Prostate gland (tissue), 2 donors: ENCODE measurements at regions not wholly inside any gene's neighbourhood (a gene's known extent, or its start where the extent isn't known, plus 50 kb on each side); places are given as distances from the start of the nearest gene placed in this dataset.
"Not testable (repeated sequence)": the region's sequence is repeated elsewhere in the genome, so short reads cannot be mapped to it uniquely, and the experiment has no call there.

Experiments used
- DNase-seq: peaks from one replicate; pipeline ENCODE4 v3.0.0-alpha.2; 2019; ENCODE audit warnings: low spot score
- H3K27ac ChIP-seq, 2 donors: fragments of 200-600 bp; sonication (generic); 2 replicates each; pipeline ENCODE4 v1.5.1; 2017 to 2019
- H3K27me3 ChIP-seq: fragments of 200-600 bp; sonication (generic); replicated peaks from 2 replicates; pipeline ENCODE4 v1.5.1; 2019; ENCODE audit not compliant: insufficient read depth
- H3K36me3 ChIP-seq, 2 donors: fragments of 200-600 bp; sonication (generic); 1 replicate in 1 of 2; 2 replicates in 1 of 2; pipeline versions ENCODE4 v1.5.1 to v1.8.1; 2017 to 2019
- H3K4me1 ChIP-seq: fragments of 200-600 bp; sonication (generic); replicated peaks from 2 replicates; pipeline ENCODE4 v1.5.1; 2019
- H3K4me3 ChIP-seq, 2 donors: fragments of 200-600 bp; sonication (generic); 2 replicates each; pipeline ENCODE4 v1.5.1; 2017 to 2019
- H3K9me3 ChIP-seq: fragments of 200-600 bp; sonication (generic); 2 replicates; pipeline ENCODE4 v1.5.1; 2017
- POLR2A ChIP-seq: fragments of 450-650 bp; IDR thresholded peaks from one replicate; pipeline ENCODE4 v1.6.1; 2016; ENCODE audit warnings: antibody characterized with exemption, mild to moderate bottlenecking
- POLR2AphosphoS5 ChIP-seq: sonication (generic); formaldehyde crosslinking; IDR thresholded peaks from one replicate; pipeline ENCODE4 v1.6.1; 2017; ENCODE audit warnings: antibody characterized with exemption
- WGBS: methylation state at CpG from one replicate; pipeline ENCODE4 v1.1.5; 2018; 5-methylcytosine and 5-hydroxymethylcytosine counted together
- intact Hi-C: fragments of 100-400 bp; cut with DNase I; formaldehyde crosslinking; loops from one replicate; pipeline ENCODE4 v1.14.2; 2022
- TF ChIP-seq, protein P1 (sequence below), 4 experiments: fragments of 200-600 bp in 2 of 4; fragments of 450-650 bp in 2 of 4; sonication (generic) in 2 of 4; IDR thresholded peaks; 1 replicate in 3 of 4; 2 replicates in 1 of 4; pipeline ENCODE4 v1.5.1; 2016 to 2019; ENCODE audit warnings: antibody characterized with exemption in 4 of 4, mild to moderate bottlenecking in 2 of 4, moderate library complexity in 2 of 4

DNA sequence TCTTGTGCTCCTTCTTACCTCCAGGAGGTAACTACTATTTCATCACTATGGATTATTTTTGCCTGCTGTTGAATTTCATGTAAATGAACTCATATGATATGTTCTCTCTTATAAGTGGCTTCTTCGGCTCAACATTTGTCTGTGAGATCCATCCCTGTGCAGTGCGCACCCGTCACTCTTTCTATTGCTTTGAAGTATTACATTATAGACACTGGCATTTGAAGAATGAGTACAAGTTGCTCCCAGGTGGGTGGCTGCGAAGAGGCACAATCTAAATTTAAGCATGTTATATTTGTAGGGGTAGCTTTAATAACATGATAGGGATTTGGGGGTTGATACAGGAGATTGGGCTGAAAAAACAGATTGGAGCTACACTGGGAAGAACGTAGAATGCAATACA, 809.7 kb downstream of the CCSER2 start:
- intact Hi-C loops = no loop called here
- TF ChIP-seq POLR2AphosphoS5 (no peak), POLR2A (no peak)
- TF ChIP-seq, protein P1, sequence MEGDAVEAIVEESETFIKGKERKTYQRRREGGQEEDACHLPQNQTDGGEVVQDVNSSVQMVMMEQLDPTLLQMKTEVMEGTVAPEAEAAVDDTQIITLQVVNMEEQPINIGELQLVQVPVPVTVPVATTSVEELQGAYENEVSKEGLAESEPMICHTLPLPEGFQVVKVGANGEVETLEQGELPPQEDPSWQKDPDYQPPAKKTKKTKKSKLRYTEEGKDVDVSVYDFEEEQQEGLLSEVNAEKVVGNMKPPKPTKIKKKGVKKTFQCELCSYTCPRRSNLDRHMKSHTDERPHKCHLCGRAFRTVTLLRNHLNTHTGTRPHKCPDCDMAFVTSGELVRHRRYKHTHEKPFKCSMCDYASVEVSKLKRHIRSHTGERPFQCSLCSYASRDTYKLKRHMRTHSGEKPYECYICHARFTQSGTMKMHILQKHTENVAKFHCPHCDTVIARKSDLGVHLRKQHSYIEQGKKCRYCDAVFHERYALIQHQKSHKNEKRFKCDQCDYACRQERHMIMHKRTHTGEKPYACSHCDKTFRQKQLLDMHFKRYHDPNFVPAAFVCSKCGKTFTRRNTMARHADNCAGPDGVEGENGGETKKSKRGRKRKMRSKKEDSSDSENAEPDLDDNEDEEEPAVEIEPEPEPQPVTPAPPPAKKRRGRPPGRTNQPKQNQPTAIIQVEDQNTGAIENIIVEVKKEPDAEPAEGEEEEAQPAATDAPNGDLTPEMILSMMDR (IDR thresholded peaks at IDR 0.05) = no peak
- WGBS = 92% methylated on average over 5 of the region's 5 CpGs
- no peaks in the 10 kb centered on the region for H3K4me1 ChIP-seq
- no peak for DNase-seq
- H3K27me3 ChIP-seq = no peaks in the 10 kb centered on the region
- H3K27ac ChIP-seq = no peak overlapping the region
- no peak overlapping the region for H3K4me3 ChIP-seq
- H3K36me3 ChIP-seq = no peaks in the 10 kb centered on the region
- no peaks in the 10 kb centered on the region for H3K9me3 ChIP-seq

DNA sequence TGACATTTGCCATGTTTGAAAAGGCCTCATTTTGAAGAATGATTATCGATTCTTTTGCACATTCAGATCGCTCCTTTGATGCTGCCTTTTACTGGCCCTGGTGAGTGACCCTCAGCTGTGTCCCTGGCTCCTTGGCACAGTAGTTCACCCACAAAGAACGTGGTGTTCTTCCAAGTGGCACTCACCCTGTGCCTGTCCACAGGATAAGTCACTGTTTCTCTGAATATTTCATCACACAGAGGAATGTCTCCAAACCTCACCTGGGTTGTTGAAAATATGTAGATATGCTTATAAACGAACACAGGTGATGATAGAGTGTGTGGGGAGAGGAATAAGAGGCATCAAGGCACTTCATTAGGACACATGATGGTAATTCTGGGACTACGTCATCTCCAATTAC, 810.7 kb downstream of the CCSER2 start:
- Histone ChIP-seq H3K27ac (no peak overlapping the region), H3K27me3 (no peaks in the 10 kb centered on the region), H3K36me3 (no peaks in the 10 kb centered on the region), H3K9me3 (no peaks in the 10 kb centered on the region), H3K4me1 (no peaks in the 10 kb centered on the region), H3K4me3 (no peak overlapping the region)
- intact Hi-C loops = no loop called here
- no peak for DNase-seq
- whole genome bisulfite sequencing = 80% methylated on average over 5 of the region's 5 CpGs
- TF ChIP-seq POLR2AphosphoS5 (no peak), POLR2A (no peak)
- TF ChIP-seq, protein P1 (IDR thresholded peaks at IDR 0.05) = no peak

DNA sequence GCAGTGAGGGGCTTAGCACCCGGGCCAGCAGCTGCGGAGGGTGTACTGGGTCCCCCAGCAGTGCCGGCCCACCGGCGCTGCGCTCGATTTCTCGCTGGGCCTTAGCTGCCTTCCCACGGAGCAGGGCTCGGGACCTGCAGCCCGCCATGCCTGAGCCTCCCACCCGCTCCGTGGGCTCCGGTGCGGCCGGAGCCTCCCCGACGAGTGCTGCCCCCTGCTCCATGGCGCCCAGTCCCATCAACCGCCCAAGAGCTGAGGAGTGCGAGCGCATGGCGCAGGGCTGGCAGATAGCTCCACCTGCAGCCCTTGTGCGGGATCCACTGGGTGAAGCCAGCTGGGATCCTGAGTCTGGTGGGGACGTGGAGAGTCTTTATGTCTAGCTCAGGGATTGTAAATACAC, 813.1 kb downstream of the CCSER2 start:
- H3K9me3 ChIP-seq, H3K4me3 ChIP-seq, H3K27ac ChIP-seq, DNase-seq, H3K36me3 ChIP-seq, H3K27me3 ChIP-seq, H3K4me1 ChIP-seq, intact Hi-C loops: not testable (repeated sequence)
- 95% methylated on average over 24 of the region's 25 CpGs for WGBS

DNA sequence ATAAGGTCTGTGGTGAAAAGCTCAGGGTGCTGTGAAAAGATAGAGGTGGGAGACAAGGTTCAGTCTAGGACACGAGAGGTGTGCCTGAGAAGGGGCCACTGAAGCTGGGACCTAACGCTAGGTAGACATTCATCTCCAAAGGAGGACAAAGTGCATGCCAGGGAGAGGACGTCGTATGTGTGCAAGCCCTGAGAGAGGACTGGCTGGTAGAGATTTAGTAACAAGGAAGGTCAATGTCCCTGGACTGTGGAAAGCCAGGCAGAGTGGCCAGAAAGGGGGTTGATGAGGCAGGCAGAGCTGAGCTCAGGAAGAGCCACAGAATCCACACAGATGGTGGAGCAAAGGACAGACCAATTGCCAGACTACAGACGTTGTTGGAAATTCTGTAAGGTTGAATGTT, 817.6 kb downstream of the CCSER2 start:
- TF ChIP-seq POLR2AphosphoS5 (no peak), POLR2A (no peak)
- TF ChIP-seq, protein P1 (IDR thresholded peaks at IDR 0.05) = no peak
- DNase-seq = no peak
- no peak overlapping the region for H3K4me3 ChIP-seq
- intact Hi-C loops = no loop called here
- H3K36me3 ChIP-seq = no peaks in the 10 kb centered on the region
- WGBS = 80% methylated on average over 5 of the region's 5 CpGs
- H3K4me1 ChIP-seq = peaks cover 3% of the 10 kb centered on the region
- no peaks in the 10 kb centered on the region for H3K9me3 ChIP-seq
- no peak overlapping the region for H3K27ac ChIP-seq
- H3K27me3 ChIP-seq = no peaks in the 10 kb centered on the region

DNA sequence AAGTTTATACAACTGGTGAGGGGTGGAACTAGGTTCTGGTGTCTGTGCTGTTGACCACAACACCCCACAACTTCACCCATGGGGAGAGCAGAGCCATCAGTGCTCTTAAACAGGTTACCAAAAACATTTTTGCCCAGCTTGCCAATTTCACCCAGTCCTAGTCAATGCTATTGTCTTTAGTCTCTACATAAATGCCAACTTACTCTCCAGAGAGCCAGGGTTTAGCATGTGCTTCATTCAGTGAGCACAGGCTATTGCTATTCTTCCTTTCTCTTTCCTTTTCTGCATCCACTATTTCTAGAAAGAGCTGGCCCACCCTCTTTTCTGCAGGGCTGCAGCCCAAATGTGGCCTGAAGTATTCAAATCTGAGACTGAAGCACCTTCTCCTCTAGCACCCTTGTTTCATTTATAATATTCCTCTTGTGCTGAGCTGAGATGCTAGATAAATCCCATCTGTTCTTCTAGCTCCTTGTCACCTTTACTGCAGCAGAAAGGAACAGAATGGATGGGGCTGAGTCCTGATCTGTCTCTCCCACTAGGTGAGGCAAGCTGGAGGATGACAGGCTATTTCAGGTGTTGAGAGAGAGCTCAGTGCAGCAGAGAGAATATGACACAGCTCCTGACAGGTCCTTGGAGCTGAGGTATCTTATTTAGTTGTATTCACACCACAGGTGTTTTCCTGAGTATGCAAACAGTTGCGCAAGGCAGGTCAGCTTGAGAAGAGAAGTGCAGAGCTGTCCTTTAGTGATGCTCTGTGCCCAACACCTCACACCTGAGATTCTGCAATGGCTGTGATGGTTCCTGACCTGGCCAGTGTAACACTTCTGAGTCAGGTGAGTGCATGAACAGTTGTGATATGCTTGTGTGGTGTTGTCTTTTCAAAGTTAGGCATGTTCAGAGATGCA, 819.2 kb downstream of the CCSER2 start:
- intact Hi-C loops = no loop called here
- no peak for DNase-seq
- Histone ChIP-seq H3K4me1 (peaks cover 3% of the 10 kb centered on the region), H3K4me3 (no peak overlapping the region), H3K27me3 (no peaks in the 10 kb centered on the region), H3K9me3 (no peaks in the 10 kb centered on the region), H3K27ac (no peak overlapping the region), H3K36me3 (no peaks in the 10 kb centered on the region)
- TF ChIP-seq POLR2A (no peak), POLR2AphosphoS5 (no peak)
- TF ChIP-seq, protein P1 (IDR thresholded peaks at IDR 0.05) = no peak
- 92% methylated on average over 1 of the region's 1 CpG for WGBS
